ENCODE measurements at regions not wholly inside any gene's neighbourhood (a gene's known extent, or its start where the extent isn't known, plus 50 kb on each side); places are given as distances from the start of the nearest gene placed in this dataset.

DNA sequence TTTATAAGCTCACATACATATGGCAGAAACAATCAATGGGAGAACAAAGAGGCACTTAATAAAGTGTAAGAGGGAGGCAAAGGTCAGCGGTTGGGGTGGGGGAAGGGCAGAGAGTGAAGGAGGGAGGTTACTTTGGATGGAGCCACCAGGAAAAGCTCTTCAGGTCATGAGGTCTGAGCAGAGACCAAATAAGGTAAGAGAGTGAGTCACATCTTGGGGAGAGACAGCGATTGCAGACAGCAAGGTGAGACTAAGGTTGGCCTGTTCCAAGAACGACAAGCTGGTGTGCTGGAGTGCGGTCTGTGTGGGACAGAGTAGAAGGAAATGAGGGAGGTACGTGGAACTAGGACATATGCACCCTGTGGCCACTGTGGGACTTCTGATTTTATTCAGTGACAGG lies 74.3 kb upstream of the TOMM7 start:
- peak overlapping the region; percentile 42 for H3K27ac ChIP-seq (ENCODE audit: insufficient read length, low read depth, low read length)
- H2AK5ac ChIP-seq (ENCODE audit: insufficient read length, low read length), result no peak overlapping the region
- no peak overlapping the region for H4K91ac ChIP-seq (ENCODE audit: insufficient read length, low read depth, low read length)
- Mint-ChIP-seq H3K27me3 (ENCODE audit: low read depth) (no peaks in the 10 kb centered on the region), H3K36me3 (ENCODE audit: insufficient read depth in 1 of 3, low read depth in 3 of 3) (peaks cover 0 to 8% (median 0%) of the 10 kb centered on the region in 3 experiments; a peak in 3 of 7 replicates), H3K27ac (peak overlapping the region in 2 of 3 experiments; percentile 51 to 52; a peak in 2 of 7 replicates), H3K4me1 (peaks cover 14% of the 10 kb centered on the region in 2 experiments), H3K9me3 (peaks cover 0 to 8% of the 10 kb centered on the region in 2 experiments; a peak in 3 of 5 replicates), H3K4me3 (no peak overlapping the region)
- no CpG with 5 or more reads among the region's 5 CpGs for WGBS (ENCODE audit: extremely low coverage, insufficient read length, low lambda C conversion rate)
- no peak overlapping the region; the same call in 1 of the 2 replicates for H2BK15ac ChIP-seq (ENCODE audit: low read depth, low read length)
- no peak overlapping the region for H4K5ac ChIP-seq (ENCODE audit: insufficient read length, low read depth, low read length)
- H3T11ph ChIP-seq (ENCODE audit: low read length), result no peak overlapping the region
- H3K79me1 ChIP-seq (ENCODE audit: insufficient read depth, low read depth, low read length, poor library complexity, severe bottlenecking), result no peaks in the 10 kb centered on the region
- H2BK12ac ChIP-seq (ENCODE audit: insufficient read length, low read depth, low read length), result no peak overlapping the region
- H3K23me2 ChIP-seq (ENCODE audit: insufficient read length, low read depth, low read length, poor library complexity, severe bottlenecking), result peaks cover 3% of the 10 kb centered on the region
- no peak overlapping the region; the same call in 1 of the 2 replicates for H3K14ac ChIP-seq (ENCODE audit: insufficient read depth, low read length)
- peak overlapping the region; percentile 72 for H3K18ac ChIP-seq (ENCODE audit: insufficient read length, low read depth, low read length)
- no peaks in the 10 kb centered on the region for H3K79me2 ChIP-seq (ENCODE audit: insufficient read depth, low read length)
- TF ChIP-seq, protein P1, sequence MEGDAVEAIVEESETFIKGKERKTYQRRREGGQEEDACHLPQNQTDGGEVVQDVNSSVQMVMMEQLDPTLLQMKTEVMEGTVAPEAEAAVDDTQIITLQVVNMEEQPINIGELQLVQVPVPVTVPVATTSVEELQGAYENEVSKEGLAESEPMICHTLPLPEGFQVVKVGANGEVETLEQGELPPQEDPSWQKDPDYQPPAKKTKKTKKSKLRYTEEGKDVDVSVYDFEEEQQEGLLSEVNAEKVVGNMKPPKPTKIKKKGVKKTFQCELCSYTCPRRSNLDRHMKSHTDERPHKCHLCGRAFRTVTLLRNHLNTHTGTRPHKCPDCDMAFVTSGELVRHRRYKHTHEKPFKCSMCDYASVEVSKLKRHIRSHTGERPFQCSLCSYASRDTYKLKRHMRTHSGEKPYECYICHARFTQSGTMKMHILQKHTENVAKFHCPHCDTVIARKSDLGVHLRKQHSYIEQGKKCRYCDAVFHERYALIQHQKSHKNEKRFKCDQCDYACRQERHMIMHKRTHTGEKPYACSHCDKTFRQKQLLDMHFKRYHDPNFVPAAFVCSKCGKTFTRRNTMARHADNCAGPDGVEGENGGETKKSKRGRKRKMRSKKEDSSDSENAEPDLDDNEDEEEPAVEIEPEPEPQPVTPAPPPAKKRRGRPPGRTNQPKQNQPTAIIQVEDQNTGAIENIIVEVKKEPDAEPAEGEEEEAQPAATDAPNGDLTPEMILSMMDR (conservative IDR thresholded peaks at IDR 0.05), result no peak
- DNase-seq, result peak; percentile 51
- H2BK5ac ChIP-seq (ENCODE audit: insufficient read length, low read length), result peak overlapping the region; percentile 26
- no peak overlapping the region for H2BK20ac ChIP-seq (ENCODE audit: low read depth, low read length, poor library complexity, severe bottlenecking)
- peaks cover 4% of the 10 kb centered on the region; the same call in 1 of the 2 replicates for H3K4me1 ChIP-seq (ENCODE audit: insufficient read depth, low read length)
- H3K56ac ChIP-seq (ENCODE audit: insufficient read length, low read depth, low read length), result no peak overlapping the region
- H2BK120ac ChIP-seq (ENCODE audit: low read depth, low read length, poor library complexity, severe bottlenecking), result no peak overlapping the region
- H4K20me1 ChIP-seq (ENCODE audit: control insufficient read depth, insufficient read depth, insufficient read length), result no peaks in the 10 kb centered on the region
- no peak overlapping the region for H3K23ac ChIP-seq (ENCODE audit: insufficient read length, low read depth, low read length)
- no peak overlapping the region for H4K8ac ChIP-seq (replicated peaks; ENCODE audit: insufficient read length, low read depth, low read length)
- no peak overlapping the region for H2AFZ ChIP-seq (ENCODE audit: low read length)
- H3K4ac ChIP-seq (ENCODE audit: low read depth, low read length), result no peak overlapping the region
- no peak overlapping the region for H3K9ac ChIP-seq (ENCODE audit: extremely low read depth, insufficient read length, low read length)
- no peaks in the 10 kb centered on the region for H3K9me3 ChIP-seq (ENCODE audit: control insufficient read depth, low read depth, low read length)
- H3K4me2 ChIP-seq (ENCODE audit: insufficient read depth, insufficient read length, low read length), result no peak overlapping the region
- H3K27me3 ChIP-seq (ENCODE audit: insufficient read depth, low read length), result no peaks in the 10 kb centered on the region
